Pons (tissue), 1 donor: ENCODE measurements at regions not wholly inside any gene's neighbourhood (a gene's known extent, or its start where the extent isn't known, plus 50 kb on each side); places are given as distances from the start of the nearest gene placed in this dataset.

Source experiments
- DNase-seq: peaks from one replicate; pipeline ENCODE4 v3.0.0-alpha.2; 2016; ENCODE audit warnings: low spot score

DNA sequence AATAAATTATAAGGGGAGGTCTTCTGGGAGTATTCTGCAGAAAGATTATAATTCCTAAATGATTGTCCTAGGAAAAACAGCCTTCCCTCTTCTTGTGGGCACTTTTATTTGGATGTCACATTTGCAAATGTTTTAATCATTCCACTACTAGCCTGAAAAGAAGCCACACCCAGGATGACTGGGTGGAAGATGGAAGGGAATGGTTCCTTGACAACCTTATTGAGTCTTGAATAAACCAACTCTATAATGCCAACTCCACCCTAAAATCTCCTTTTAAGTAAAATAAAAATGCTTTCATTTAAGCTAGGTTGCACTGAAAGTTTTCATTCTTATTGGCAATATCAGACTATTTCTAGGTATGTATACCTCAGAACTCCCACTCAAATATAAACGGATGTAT, 494.6 kb downstream of the RFC3 start:
- DNase-seq: no peak

DNA sequence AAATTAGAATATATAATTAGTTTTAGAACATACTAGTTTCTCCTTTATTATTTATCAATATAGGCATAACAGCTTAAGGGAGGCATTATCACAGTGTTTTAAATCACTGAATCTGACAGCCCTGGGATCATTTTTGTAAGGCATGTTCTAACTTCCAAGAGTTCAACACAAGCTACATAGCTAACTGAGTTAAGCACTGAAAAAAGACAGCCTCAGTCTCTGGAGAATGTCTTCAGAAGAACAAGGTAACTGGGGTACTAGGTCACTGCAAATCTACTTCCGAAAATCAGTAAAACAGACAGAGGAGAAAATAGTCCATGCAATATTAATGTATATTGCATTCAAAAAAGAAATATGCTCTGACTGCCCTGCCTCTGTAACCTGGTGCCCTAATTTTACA, 502.1 kb downstream of the RFC3 start:
- no peak for DNase-seq

GRCh38 chr13:34322014-34322742, 504.2 kb downstream of the RFC3 start:
- peak; percentile 14 for DNase-seq

DNA sequence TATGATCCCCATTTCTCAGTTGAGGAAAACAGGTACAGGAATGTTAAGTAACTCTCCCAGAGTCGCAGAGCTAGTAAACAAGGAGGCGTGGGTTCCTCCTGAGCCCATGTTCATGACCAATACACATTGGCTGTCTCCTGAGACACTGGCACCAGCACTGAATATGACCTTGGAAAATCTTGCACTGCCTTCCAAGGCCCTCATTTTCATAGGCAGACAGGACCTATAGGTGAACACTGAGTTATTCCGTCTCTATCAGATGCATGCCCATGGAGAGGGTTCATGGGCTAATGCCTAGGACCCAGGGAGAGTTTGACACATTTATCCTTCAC, 504.8 kb downstream of the RFC3 start:
- DNase-seq: no peak

DNA sequence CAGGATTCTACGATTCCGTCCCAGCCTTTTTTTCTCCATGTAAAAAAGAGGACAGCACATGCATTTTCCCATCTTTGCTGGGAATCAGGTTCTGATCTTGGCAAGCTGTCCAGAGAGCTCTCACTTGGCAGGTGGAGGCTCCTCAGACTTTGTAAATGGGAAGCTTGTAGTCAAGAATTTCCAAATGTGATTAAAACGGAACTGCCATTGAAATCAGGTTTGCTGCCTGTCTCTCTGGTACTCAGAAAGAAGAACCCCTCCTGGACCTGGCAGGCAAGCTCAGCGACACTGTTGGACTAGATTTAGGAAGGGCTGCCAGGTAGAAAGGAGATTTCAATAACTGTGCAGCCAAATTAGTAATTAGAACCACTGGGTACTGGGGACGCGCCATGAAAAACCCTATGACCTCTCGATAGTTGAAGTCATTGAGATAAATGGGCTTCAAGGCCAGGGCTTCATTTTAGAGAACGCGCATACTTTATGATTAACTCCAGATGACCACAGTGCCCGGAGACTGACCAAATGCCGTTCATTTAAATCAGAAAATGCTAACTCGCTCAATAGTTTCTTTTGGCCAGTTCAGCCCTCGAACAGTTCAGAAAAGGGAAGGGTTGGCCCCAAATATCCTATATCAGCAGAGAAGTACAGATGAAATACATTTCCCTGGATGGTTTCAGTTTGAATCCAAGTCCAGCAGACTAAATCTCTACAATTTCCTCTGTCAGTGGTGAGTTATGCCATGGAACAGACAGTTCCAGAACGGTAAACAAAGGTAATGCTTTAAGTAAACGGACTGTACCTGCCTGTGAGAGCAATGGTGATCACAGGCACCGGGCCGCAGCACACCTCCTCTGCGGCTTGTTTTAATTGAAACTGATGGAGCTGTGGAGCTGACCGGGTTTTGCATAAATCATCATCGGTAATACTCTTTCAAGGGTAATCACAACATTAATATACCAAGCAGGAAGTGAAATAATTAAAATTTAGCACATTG, 517.4 kb downstream of the RFC3 start:
- DNase-seq: no peak

- DNase-seq: no peak
Measured at GRCh38 chr13:34338102-34338501, 520.2 kb downstream of the RFC3 start.

GRCh38 chr13:34340534-34340933, 522.6 kb downstream of the RFC3 start:
- DNase-seq: no peak

- DNase-seq: no peak
Measured at GRCh38 chr13:34343413-34343940, 525.5 kb downstream of the RFC3 start.

DNA sequence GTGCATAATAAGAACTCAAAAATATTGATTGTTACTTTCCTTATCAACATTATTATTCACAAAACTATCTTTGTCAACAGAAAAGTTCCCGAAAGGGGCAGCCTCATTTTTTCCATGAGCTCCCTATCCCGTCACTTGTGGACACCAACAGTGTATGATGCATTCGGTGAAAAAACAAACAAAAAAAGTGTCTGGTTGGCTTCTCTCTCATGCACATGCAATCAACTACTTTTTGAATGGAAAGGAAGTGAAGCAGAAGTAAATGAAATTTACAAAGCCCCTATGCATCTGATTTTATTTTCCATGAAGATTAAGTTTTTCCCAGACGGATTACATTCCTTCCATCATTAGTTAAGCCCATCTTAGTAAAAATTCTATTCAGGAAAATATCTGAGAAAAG, 526.9 kb downstream of the RFC3 start:
- no peak for DNase-seq

DNA sequence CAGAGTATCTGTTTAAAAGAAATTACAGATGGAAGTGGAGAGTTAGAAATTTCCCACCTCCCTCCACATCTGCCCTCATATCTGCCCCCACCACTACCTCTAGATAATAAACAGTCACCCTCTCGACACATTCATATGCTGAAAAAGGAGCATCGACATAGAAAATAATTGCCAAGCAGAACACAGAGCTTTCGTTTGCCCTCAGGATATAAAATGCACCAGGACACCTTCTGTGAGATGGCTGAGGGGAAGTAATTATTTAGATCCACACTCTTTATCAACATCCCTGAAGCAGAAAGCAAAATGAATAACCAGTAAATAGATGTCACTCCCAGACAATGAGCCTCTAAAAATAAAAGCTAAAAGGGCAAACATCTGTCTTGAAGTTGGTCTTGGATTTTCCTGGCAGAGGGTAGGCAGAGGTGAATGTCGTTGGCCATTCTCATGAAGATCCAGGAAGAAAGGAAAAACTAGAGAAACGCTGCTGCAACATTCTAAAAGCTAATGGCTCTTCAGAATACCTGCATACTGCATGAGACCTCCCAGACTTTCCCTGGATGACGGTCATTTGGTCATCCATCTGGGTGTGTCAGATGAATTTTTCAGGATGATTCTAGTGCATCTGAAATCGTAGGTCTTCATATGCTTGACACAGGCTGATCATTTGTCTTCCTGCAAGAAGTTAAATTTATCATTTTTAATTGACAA, 527.5 kb downstream of the RFC3 start:
- no peak for DNase-seq

GRCh38 chr13:34346626-34347025, 528.7 kb downstream of the RFC3 start:
- DNase-seq: no peak

GRCh38 chr13:34347784-34348573, 530.0 kb downstream of the RFC3 start:
- peak; percentile 48 for DNase-seq

DNA sequence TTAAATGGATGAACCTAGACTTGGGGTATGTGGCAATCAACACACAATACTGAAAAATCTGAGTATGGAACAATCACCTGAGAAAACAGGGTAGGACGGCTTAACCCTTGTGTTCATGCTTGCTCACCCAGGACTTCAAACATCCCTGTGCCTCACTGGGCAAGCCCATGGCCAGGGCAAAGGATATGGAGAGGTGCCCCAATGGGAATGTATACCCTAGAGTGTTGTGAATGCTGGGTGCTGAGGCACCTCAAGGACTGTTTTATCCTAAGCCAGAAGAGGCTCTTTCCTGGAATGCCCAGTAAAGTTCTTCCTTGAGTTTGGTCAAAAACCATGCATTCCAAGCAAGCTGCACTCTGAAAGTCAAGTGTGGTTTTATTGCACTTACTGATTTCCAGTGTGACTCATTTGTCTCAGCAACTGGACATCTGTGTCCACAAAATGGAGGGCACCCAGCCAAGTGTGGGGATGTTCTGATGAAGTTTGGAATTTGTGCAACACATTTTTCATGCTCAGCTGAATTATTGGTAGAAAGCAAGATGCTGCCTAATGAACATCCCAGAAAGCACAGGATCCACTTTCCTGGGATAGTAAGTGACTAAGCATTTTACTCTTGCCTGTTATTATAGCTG, 531.3 kb downstream of the RFC3 start:
- DNase-seq: no peak

DNA sequence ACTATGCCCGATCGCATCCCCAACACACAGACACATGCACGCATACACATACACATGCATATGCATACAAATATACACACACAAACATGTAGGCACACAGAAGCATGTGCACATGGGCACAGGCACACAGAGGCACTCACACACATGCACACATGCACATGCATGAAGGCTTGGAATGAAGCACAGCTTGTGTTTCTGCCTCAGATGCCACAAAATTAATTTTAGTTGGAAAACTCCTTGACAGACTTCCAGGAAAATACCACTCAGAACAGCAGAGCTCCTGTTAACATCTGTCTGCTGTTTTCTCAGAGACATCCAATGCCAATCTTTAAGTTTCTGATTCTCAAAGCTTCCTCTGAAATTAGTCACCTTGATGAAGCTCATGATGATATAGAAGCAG, 532.7 kb downstream of the RFC3 start:
- no peak for DNase-seq

DNA sequence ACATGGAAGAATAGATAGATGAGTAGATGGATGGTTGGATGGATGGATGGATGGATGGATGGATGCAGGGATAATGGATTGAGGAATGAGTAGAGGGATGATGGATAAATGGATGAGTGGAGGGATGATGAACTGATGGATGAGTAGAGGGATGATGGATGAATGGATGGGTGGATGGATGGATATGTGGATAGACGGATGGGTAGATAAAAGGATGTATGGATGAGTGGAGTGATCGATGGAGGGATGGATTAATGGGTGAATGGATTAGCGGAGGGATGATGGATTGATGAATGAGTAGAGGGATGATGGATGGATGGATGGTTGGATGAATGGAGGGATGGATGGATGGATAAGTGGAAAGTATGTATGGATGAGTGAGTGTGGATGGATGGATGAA, 533.2 kb downstream of the RFC3 start:
- no peak for DNase-seq

DNA sequence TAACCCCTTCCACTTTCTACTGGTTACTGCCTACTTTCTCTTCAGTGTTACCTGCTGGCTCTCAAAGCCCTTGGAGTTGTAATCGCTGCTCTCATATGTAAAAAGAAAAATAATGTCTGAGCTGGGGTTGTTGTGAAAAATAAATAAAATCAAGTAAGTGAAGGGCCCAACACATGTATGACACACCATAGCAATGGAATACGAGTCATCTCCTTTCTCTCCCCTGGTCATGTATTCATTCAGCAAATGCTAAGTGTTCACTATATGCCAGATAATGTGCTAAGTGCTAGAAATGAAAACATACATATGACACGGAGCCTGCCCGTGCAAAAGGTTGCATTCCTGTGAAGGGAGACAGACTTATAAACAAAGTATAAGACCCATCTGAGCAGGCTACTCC, 535.0 kb downstream of the RFC3 start:
- no peak for DNase-seq

GRCh38 chr13:34356686-34357434, 538.9 kb downstream of the RFC3 start:
- DNase-seq: no peak

DNA sequence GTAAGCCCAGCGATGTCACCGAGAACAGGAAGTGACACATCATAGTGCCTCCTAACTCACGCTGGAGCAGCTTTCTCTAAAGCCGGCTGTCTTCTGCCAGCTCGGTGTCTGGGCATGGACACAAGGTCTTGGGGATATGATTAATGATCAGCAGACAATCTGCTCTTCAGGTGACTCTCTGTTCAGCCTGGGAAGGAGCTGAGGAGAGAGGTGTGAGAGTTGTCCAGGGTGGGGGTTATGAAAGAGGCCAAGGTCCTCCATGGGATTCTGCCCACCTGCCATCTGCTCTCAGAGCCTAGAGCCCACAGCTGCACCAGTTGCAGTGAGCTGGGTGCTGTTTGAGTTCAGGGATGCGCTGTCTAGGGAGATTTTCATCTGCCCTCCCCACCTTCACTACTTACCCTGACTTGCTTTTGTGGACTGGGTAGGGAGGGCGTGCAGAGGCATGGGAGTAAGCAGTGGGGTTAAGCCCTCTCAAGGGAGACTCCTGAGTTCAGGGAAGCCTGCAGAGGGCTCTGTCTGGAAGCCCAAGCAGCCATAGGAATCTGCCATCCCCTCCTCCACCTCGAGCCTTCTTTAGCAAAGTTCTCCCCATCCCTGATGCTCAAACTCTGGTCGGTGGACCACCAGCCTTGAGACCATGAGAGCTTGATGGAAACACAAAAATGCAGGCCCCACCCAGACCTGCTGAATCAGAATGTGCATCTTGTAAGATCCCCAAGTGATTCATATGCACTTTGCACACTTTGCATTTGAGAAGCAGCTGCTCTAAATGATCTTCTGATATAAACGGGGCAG, 539.7 kb downstream of the RFC3 start:
- DNase-seq: peak; percentile 17

GRCh38 chr13:34358811-34359513, 541.0 kb downstream of the RFC3 start:
- DNase-seq: peak; percentile 31
